GM23248 (cell line): ENCODE measurements at regions not wholly inside any gene's neighbourhood (a gene's known extent, or its start where the extent isn't known, plus 50 kb on each side); places are given as distances from the start of the nearest gene placed in this dataset.

Experiments
- EZH2 ChIP-seq: fragments of 200-600 bp; sonication (generic); IDR thresholded peaks from 2 replicates; pipeline ENCODE4 v1.6.1; 2018; ENCODE audit warnings: antibody characterized with exemption, mild to moderate bottlenecking; ENCODE audit not compliant: insufficient read depth, poor library complexity, severe bottlenecking
- EZH2phosphoT487 ChIP-seq: fragments of 200-600 bp; sonication (generic); IDR thresholded peaks from 2 replicates; pipeline ENCODE4 v1.6.1; 2018; ENCODE audit warnings: antibody characterized with exemption, moderate library complexity, mild to moderate bottlenecking, low read depth; ENCODE audit not compliant: insufficient read depth

- TF ChIP-seq EZH2phosphoT487 (no peak), EZH2 (no peak)
These were observed 90.7 kb upstream of the SASH1 start for GRCh38 chr6:148251891-148252290.
